ENCODE measurements at regions not wholly inside any gene's neighbourhood (a gene's known extent, or its start where the extent isn't known, plus 50 kb on each side); places are given as distances from the start of the nearest gene placed in this dataset.

DNA sequence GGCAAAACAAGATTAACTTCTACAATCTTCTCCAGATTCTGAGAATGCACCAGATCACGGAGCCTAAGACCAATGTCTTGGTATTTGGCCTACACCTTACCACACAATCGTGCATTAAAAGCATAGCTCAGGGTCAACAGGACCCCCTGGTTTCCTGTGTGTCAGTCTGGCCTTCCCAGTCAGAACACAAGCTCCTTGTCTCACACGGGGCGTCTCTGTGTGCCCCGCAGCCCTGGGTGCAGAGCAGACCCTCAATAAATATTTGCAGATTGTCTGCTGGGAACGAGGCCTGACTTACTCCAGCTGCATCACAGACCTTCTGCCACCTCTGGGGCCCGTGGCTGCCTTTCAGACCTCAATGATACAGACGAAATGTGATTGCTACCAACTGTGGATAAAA, 82.5 kb upstream of the CTNNB1 start:
- TF ChIP-seq POLR2A (IDR thresholded peaks at IDR 0.05) = no peak
- TF ChIP-seq, protein P1, sequence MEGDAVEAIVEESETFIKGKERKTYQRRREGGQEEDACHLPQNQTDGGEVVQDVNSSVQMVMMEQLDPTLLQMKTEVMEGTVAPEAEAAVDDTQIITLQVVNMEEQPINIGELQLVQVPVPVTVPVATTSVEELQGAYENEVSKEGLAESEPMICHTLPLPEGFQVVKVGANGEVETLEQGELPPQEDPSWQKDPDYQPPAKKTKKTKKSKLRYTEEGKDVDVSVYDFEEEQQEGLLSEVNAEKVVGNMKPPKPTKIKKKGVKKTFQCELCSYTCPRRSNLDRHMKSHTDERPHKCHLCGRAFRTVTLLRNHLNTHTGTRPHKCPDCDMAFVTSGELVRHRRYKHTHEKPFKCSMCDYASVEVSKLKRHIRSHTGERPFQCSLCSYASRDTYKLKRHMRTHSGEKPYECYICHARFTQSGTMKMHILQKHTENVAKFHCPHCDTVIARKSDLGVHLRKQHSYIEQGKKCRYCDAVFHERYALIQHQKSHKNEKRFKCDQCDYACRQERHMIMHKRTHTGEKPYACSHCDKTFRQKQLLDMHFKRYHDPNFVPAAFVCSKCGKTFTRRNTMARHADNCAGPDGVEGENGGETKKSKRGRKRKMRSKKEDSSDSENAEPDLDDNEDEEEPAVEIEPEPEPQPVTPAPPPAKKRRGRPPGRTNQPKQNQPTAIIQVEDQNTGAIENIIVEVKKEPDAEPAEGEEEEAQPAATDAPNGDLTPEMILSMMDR (IDR thresholded peaks at IDR 0.05) = no peak

All from heart left ventricle (tissue), 13 donors.